ENCODE measurements at regions not wholly inside any gene's neighbourhood (a gene's known extent, or its start where the extent isn't known, plus 50 kb on each side); places are given as distances from the start of the nearest gene placed in this dataset.

DNA sequence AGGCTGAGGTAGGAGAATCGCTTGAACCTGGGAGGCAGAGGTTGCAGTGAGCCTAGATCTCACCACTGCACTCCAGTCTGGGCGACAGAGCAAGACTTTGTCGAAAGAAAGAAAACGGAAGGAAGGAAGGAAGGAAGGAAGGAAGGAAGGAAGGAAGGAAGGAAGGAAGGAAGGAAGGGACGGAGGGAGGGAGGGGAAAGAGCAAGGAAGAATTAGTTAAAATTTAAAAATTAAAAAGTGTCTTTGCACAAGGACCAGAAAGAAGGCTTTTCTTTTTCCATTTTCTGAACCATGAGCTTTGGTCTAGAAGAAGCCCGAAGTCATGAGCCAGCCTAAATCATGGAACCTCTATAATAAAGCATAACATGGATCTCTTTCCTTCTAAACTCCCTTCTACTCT is 138.2 kb upstream of the DNAJC10 start:
- no peak for TF ChIP-seq EZH2phosphoT487 (IDR thresholded peaks at IDR 0.05; ENCODE audit: borderline replicate concordance)
- TF ChIP-seq, protein P1, sequence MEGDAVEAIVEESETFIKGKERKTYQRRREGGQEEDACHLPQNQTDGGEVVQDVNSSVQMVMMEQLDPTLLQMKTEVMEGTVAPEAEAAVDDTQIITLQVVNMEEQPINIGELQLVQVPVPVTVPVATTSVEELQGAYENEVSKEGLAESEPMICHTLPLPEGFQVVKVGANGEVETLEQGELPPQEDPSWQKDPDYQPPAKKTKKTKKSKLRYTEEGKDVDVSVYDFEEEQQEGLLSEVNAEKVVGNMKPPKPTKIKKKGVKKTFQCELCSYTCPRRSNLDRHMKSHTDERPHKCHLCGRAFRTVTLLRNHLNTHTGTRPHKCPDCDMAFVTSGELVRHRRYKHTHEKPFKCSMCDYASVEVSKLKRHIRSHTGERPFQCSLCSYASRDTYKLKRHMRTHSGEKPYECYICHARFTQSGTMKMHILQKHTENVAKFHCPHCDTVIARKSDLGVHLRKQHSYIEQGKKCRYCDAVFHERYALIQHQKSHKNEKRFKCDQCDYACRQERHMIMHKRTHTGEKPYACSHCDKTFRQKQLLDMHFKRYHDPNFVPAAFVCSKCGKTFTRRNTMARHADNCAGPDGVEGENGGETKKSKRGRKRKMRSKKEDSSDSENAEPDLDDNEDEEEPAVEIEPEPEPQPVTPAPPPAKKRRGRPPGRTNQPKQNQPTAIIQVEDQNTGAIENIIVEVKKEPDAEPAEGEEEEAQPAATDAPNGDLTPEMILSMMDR (conservative IDR thresholded peaks at IDR 0.05; ENCODE audit: low read length), result no peak
- no peak overlapping the region for H3K9ac ChIP-seq (ENCODE audit: low read depth, low read length, poor library complexity, severe bottlenecking)
- no peaks in the 10 kb centered on the region for H3K4me1 ChIP-seq (ENCODE audit: insufficient read depth, low read length, poor library complexity, severe bottlenecking)
- H2AFZ ChIP-seq (ENCODE audit: low read length), result no peak overlapping the region
- no peak overlapping the region for H3K4me3 ChIP-seq (ENCODE audit: low read length, poor library complexity, severe bottlenecking)
- H4K20me1 ChIP-seq (ENCODE audit: insufficient read depth, low read length, poor library complexity, severe bottlenecking), result no peaks in the 10 kb centered on the region
- H3K36me3 ChIP-seq (ENCODE audit: insufficient read depth, low read length), result no peaks in the 10 kb centered on the region
- H3F3A ChIP-seq (ENCODE audit: low read depth), result no peaks in the 10 kb centered on the region
- no peaks in the 10 kb centered on the region for H3K9me2 ChIP-seq (replicated peaks; ENCODE audit: low read depth, low read length)
- H3K9me3 ChIP-seq (ENCODE audit: insufficient read depth, low read depth, low read length), result no peaks in the 10 kb centered on the region
- no peaks in the 10 kb centered on the region for H3K27me3 ChIP-seq (ENCODE audit: insufficient read depth, low read length, poor library complexity, severe bottlenecking)
- no peak overlapping the region for H3K4me2 ChIP-seq (ENCODE audit: low read depth, low read length, poor library complexity, severe bottlenecking)
- H3K79me2 ChIP-seq (ENCODE audit: insufficient read depth, low read length), result no peaks in the 10 kb centered on the region

DNA sequence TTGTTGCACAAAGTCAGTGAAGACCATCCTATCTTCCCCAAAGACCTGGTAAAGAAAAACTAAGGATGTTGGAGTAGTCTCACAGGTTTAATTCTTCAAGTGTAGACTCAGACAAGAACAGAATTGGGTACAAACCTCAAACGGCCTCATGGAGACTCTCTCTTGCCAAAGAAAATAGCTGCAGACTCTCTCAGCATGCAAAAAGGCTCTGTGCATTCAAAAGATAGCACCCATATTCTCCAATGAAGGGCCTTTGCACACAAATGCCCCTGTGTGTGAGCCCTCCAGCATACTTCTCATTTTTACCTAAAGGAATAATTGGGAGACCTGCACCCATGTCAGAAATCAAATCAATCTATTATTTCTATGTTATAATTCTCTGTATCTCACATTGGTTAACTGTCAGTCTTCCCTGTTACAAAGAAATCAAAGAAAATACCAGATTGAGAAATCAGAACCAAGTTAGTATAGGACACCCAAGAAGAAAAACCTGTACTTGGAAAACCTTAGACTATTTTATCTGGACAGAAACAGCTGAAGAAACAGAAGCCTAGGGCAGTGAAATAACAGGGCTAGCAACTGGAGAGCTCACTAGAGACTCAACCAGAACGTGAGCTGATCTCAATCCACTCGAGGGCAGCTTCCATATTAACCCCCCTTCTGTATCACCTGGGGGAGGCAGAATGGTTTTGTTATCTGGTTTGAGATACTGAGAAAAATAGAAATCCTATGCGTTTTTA is 134.7 kb upstream of the DNAJC10 start:
- H3K9me3 ChIP-seq (ENCODE audit: insufficient read depth, low read depth, low read length), result no peaks in the 10 kb centered on the region

DNA sequence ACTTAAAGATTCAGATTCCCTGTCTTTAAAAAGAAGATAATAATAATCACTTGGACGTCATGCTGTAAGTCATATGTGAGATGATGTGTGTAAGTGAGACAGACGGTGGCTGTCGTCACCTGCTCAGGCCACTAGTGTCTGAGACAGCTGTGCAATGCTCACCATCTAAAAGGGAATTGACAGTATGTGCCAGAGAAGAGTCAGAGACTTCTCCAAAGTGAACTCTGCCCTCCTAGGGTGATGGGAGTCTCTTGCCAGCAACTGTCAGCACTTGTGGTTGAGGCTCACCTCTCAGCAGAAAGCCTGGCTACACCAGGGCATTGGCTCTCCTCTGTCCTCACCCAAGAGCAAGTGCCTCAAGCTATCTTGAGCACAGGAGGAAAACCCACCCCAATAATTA is 131.6 kb upstream of the DNAJC10 start:
- Histone ChIP-seq H4K20me1 (ENCODE audit: insufficient read depth, low read length, poor library complexity, severe bottlenecking) (no peaks in the 10 kb centered on the region), H3K4me2 (ENCODE audit: low read depth, low read length, poor library complexity, severe bottlenecking) (no peak overlapping the region), H3K4me3 (ENCODE audit: low read length, poor library complexity, severe bottlenecking) (no peak overlapping the region), H3K36me3 (ENCODE audit: insufficient read depth, low read length) (no peaks in the 10 kb centered on the region), H2AFZ (ENCODE audit: low read length) (no peak overlapping the region), H3K9ac (ENCODE audit: low read depth, low read length, poor library complexity, severe bottlenecking) (no peak overlapping the region), H3K27me3 (ENCODE audit: insufficient read depth, low read length, poor library complexity, severe bottlenecking) (no peaks in the 10 kb centered on the region), H3K79me2 (ENCODE audit: insufficient read depth, low read length) (no peaks in the 10 kb centered on the region), H3K9me3 (ENCODE audit: insufficient read depth, low read depth, low read length) (no peaks in the 10 kb centered on the region), H3K9me2 (replicated peaks; ENCODE audit: low read depth, low read length) (no peaks in the 10 kb centered on the region), H3F3A (ENCODE audit: low read depth) (no peaks in the 10 kb centered on the region), H3K4me1 (ENCODE audit: insufficient read depth, low read length, poor library complexity, severe bottlenecking) (no peaks in the 10 kb centered on the region)
- TF ChIP-seq, protein P1 (conservative IDR thresholded peaks at IDR 0.05; ENCODE audit: low read length), result no peak
- no peak for TF ChIP-seq EZH2phosphoT487 (IDR thresholded peaks at IDR 0.05; ENCODE audit: borderline replicate concordance)

More for the DNA sequence above, 134.7 kb upstream of the DNAJC10 start:
- Histone ChIP-seq H3K9me2 (replicated peaks; ENCODE audit: low read depth, low read length) (no peaks in the 10 kb centered on the region), H3K36me3 (ENCODE audit: insufficient read depth, low read length) (no peaks in the 10 kb centered on the region), H3K79me2 (ENCODE audit: insufficient read depth, low read length) (no peaks in the 10 kb centered on the region), H3K27me3 (ENCODE audit: insufficient read depth, low read length, poor library complexity, severe bottlenecking) (no peaks in the 10 kb centered on the region), H3K4me2 (ENCODE audit: low read depth, low read length, poor library complexity, severe bottlenecking) (no peak overlapping the region), H3K9ac (ENCODE audit: low read depth, low read length, poor library complexity, severe bottlenecking) (no peak overlapping the region), H3K4me1 (ENCODE audit: insufficient read depth, low read length, poor library complexity, severe bottlenecking) (no peaks in the 10 kb centered on the region), H4K20me1 (ENCODE audit: insufficient read depth, low read length, poor library complexity, severe bottlenecking) (no peaks in the 10 kb centered on the region), H3F3A (ENCODE audit: low read depth) (no peaks in the 10 kb centered on the region), H3K4me3 (ENCODE audit: low read length, poor library complexity, severe bottlenecking) (no peak overlapping the region), H2AFZ (ENCODE audit: low read length) (no peak overlapping the region)
- TF ChIP-seq EZH2phosphoT487 (IDR thresholded peaks at IDR 0.05; ENCODE audit: borderline replicate concordance), result no peak
- TF ChIP-seq, protein P1 (conservative IDR thresholded peaks at IDR 0.05; ENCODE audit: low read length), result no peak
